Trophoblast cell (in vitro differentiated cells and primary cell): ENCODE measurements at regions not wholly inside any gene's neighbourhood (a gene's known extent, or its start where the extent isn't known, plus 50 kb on each side); places are given as distances from the start of the nearest gene placed in this dataset.
"Not testable (repeated sequence)": the region's sequence is repeated elsewhere in the genome, so short reads cannot be mapped to it uniquely, and the experiment has no call there.

Source experiments
- DNase-seq, 2 donors: peaks; one replicate each; pipeline ENCODE4 v3.0.0-alpha.2; 2016
- H2AFZ ChIP-seq: 2 replicates; pipeline ENCODE4 v1.6.1; 2013; ENCODE audit warnings: low read length, moderate library complexity, mild to moderate bottlenecking; ENCODE audit not compliant: insufficient read depth, poor library complexity
- H2AK5ac ChIP-seq: 2 replicates; pipeline ENCODE4 v1.6.1; 2013; ENCODE audit warnings: mild to moderate bottlenecking, low read length
- H2BK120ac ChIP-seq: 2 replicates; pipeline ENCODE4 v1.6.1; 2013; ENCODE audit warnings: low read length, mild to moderate bottlenecking, moderate library complexity; ENCODE audit not compliant: insufficient read depth, poor library complexity
- H2BK12ac ChIP-seq: 2 replicates; pipeline ENCODE4 v1.6.1; 2013; ENCODE audit warnings: mild to moderate bottlenecking, low read length, moderate library complexity
- H2BK5ac ChIP-seq: 2 replicates; pipeline ENCODE4 v1.6.1; 2013; ENCODE audit warnings: low read length, low read depth, moderate library complexity, mild to moderate bottlenecking; ENCODE audit not compliant: poor library complexity
- H3K14ac ChIP-seq: 2 replicates; pipeline ENCODE4 v1.6.1; 2013; ENCODE audit warnings: mild to moderate bottlenecking, low read length
- H3K18ac ChIP-seq: 2 replicates; pipeline ENCODE4 v1.6.1; 2013; ENCODE audit warnings: mild to moderate bottlenecking, low read length
- H3K23ac ChIP-seq: 2 replicates; pipeline ENCODE4 v1.6.1; 2013; ENCODE audit warnings: low read length
- H3K27ac ChIP-seq: 2 replicates; pipeline ENCODE4 v1.5.1; 2013; ENCODE audit warnings: low read depth, mild to moderate bottlenecking, inconsistent platforms, low read length, moderate library complexity
- H3K27me3 ChIP-seq: 2 replicates; pipeline ENCODE4 v1.6.1; 2013; ENCODE audit warnings: inconsistent platforms, mild to moderate bottlenecking, low read length, moderate library complexity; ENCODE audit not compliant: insufficient read depth
- H3K36me3 ChIP-seq, 2 experiments: 1 replicate in 1 of 2; 2 replicates in 1 of 2; pipeline ENCODE4 v1.6.1; 2013; ENCODE audit warnings: low read length in 2 of 2, mild to moderate bottlenecking in 2 of 2, moderate library complexity in 1 of 2; ENCODE audit not compliant: insufficient read depth in 2 of 2, control insufficient read depth in 1 of 2
- H3K4ac ChIP-seq: 2 replicates; pipeline ENCODE4 v1.6.1; 2013; ENCODE audit warnings: low read depth, mild to moderate bottlenecking, low read length, moderate library complexity
- H3K4me1 ChIP-seq, 2 experiments: 1 replicate in 1 of 2; 2 replicates in 1 of 2; pipeline ENCODE4 v1.6.1; 2013; ENCODE audit warnings: low read length in 2 of 2, mild to moderate bottlenecking in 2 of 2, moderate library complexity in 1 of 2; ENCODE audit not compliant: insufficient read depth in 2 of 2, control insufficient read depth in 1 of 2
- H3K4me2 ChIP-seq: 2 replicates; pipeline ENCODE4 v1.6.1; 2013; ENCODE audit warnings: inconsistent platforms, mild to moderate bottlenecking, low read length, moderate library complexity
- H3K4me3 ChIP-seq: 2 replicates; pipeline ENCODE4 v1.5.1; 2013; ENCODE audit warnings: mild to moderate bottlenecking, low read depth, low read length, inconsistent platforms
- H3K79me1 ChIP-seq: one replicate; pipeline ENCODE4 v1.6.1; 2013; ENCODE audit warnings: low read length
- H3K79me2 ChIP-seq: 2 replicates; pipeline ENCODE4 v1.6.1; 2013; ENCODE audit warnings: low read length, mild to moderate bottlenecking; ENCODE audit not compliant: control insufficient read depth, insufficient read depth, poor library complexity
- H3K9ac ChIP-seq: 2 replicates; pipeline ENCODE4 v1.6.1; 2013; ENCODE audit warnings: mild to moderate bottlenecking, low read length
- H3K9me3 ChIP-seq: 2 replicates; pipeline ENCODE4 v1.6.1; 2013; ENCODE audit warnings: low read depth, mild to moderate bottlenecking, control low read depth, inconsistent platforms, low read length; ENCODE audit not compliant: insufficient read depth
- H4K12ac ChIP-seq: 2 replicates; pipeline ENCODE4 v1.6.1; 2013; ENCODE audit warnings: low read depth, mild to moderate bottlenecking, low read length, moderate library complexity
- H4K8ac ChIP-seq: 2 replicates; pipeline ENCODE4 v1.6.1; 2013; ENCODE audit warnings: low read depth, mild to moderate bottlenecking, low read length, moderate library complexity
- H4K91ac ChIP-seq: one replicate; pipeline ENCODE4 v1.6.1; 2013; ENCODE audit warnings: low read depth, mild to moderate bottlenecking, low read length, moderate library complexity
- WGBS: extraction: QIAGEN DNeasy Blood & Tissue Kit; methylation state at CpG from one replicate; pipeline ENCODE4 v1.1.7; 2013; ENCODE audit warnings: missing lambda C conversion rate; ENCODE audit not compliant: insufficient read length, insufficient coverage; ENCODE audit errors: extremely low coverage; 5-methylcytosine and 5-hydroxymethylcytosine counted together

GRCh38 chr6:141463237-141463977 is 669.3 kb upstream of the GJE1 start:
- peak in 1 of 2 donors; percentile 37 for DNase-seq
- Histone ChIP-seq H3K4me1 (no peaks in the 10 kb centered on the region), H3K27ac (no peak overlapping the region), H3K27me3 (no peaks in the 10 kb centered on the region), H2AK5ac (no peak overlapping the region), H3K36me3 (no peaks in the 10 kb centered on the region), H3K18ac (no peak overlapping the region), H4K8ac (no peak overlapping the region), H3K9ac (no peak overlapping the region), H3K4me2 (no peak overlapping the region), H3K9me3 (peaks cover 3% of the 10 kb centered on the region), H3K4ac (no peak overlapping the region), H2BK12ac (no peak overlapping the region), H3K23ac (no peak overlapping the region), H4K12ac (no peak overlapping the region), H3K14ac (no peak overlapping the region), H2BK5ac (no peak overlapping the region), H2AFZ (no peak overlapping the region), H3K79me2 (no peaks in the 10 kb centered on the region), H3K4me3 (no peak overlapping the region), H3K79me1 (no peaks in the 10 kb centered on the region), H4K91ac (no peak overlapping the region), H2BK120ac (no peak overlapping the region)
- WGBS, result no CpG with 5 or more reads among the region's 8 CpGs

DNA sequence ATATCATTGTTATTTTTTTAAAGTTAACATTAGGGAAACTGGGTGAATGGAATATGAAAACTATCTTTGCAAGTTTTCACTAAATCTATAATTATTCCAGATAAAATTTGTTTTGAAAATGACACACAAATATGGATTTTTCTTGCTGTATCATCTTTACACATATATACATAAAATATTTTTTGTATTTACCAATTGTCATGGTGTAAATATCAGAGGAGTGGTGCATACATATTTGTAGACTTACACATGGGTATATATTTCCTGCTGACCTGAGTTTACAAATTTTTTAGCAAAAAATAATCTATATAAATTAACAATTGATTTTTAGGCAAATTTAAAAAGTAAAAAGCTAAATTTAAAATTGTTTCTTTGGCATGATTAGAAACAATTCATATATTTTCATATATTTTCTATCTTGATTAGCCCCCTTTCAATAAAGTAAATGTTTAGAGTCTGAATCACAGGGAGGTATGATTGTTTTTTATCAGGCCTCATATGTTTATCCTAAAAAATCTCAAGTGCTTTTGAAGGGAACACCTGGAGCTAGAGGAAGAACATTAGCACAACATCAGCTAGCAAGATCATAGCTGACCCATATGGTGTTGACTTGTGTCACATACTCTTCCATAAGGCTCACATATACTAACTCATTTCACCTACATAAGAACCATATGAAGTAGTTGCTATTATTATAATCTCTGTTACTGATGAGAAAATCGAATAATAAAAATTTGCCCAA is 671.8 kb upstream of the GJE1 start:
- no peak overlapping the region for H3K27ac ChIP-seq
- no peak overlapping the region for H3K18ac ChIP-seq
- peak in 1 of 2 donors; percentile 38 for DNase-seq
- H2BK5ac ChIP-seq, result no peak overlapping the region
- H3K27me3 ChIP-seq, result no peaks in the 10 kb centered on the region
- no peak overlapping the region for H4K12ac ChIP-seq
- no peak overlapping the region for H2BK120ac ChIP-seq
- H3K4me1 ChIP-seq, result no peaks in the 10 kb centered on the region
- no peak overlapping the region for H3K23ac ChIP-seq
- no peaks in the 10 kb centered on the region for H3K36me3 ChIP-seq
- H3K4me2 ChIP-seq, result no peak overlapping the region
- no peaks in the 10 kb centered on the region for H3K79me2 ChIP-seq
- H3K9me3 ChIP-seq, result no peaks in the 10 kb centered on the region
- H4K91ac ChIP-seq, result no peak overlapping the region
- no CpG with 5 or more reads among the region's 1 CpG for WGBS
- no peak overlapping the region for H3K14ac ChIP-seq
- H3K4ac ChIP-seq, result no peak overlapping the region
- no peak overlapping the region for H2BK12ac ChIP-seq
- H4K8ac ChIP-seq, result no peak overlapping the region
- H2AK5ac ChIP-seq, result no peak overlapping the region
- H3K9ac ChIP-seq, result no peak overlapping the region
- H2AFZ ChIP-seq, result no peak overlapping the region
- no peak overlapping the region for H3K4me3 ChIP-seq
- H3K79me1 ChIP-seq, result no peaks in the 10 kb centered on the region

- H3K9ac ChIP-seq, H3K14ac ChIP-seq, H3K27ac ChIP-seq, H2AK5ac ChIP-seq, DNase-seq, H3K36me3 ChIP-seq, H4K91ac ChIP-seq, H3K27me3 ChIP-seq, H3K18ac ChIP-seq, H3K79me1 ChIP-seq, H4K8ac ChIP-seq, H4K12ac ChIP-seq, H2BK5ac ChIP-seq, H2BK12ac ChIP-seq, H3K23ac ChIP-seq, H2AFZ ChIP-seq, H3K79me2 ChIP-seq, H3K4ac ChIP-seq, H3K4me1 ChIP-seq, H3K4me2 ChIP-seq, H3K4me3 ChIP-seq, H2BK120ac ChIP-seq, H3K9me3 ChIP-seq: not testable (repeated sequence)
- no CpG with 5 or more reads among the region's 5 CpGs for WGBS
Measured at GRCh38 chr6:141460245-141460644, 672.5 kb upstream of the GJE1 start.

DNA sequence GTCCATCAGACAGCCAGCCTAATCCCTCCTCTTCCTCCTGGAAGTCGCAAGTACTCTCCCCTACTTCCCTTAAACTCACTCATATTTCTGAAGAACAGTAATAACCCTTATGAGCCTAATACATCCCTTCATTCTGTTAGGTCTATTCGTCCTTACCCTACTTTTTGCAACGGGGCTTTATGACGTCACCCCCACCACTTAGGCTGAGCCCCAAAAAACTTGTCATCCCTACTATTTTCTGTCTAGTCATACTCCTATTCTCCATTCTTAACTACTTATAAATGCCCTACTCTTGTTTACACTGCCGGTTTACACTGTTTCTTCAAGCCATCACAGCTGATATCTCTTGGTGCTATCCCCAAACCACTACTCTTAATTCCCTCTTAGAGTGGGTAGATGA is 674.7 kb upstream of the GJE1 start:
- not testable (repeated sequence) for H3K14ac ChIP-seq, H3K4me3 ChIP-seq, H3K27me3 ChIP-seq, H4K91ac ChIP-seq, H3K9ac ChIP-seq, H3K9me3 ChIP-seq, H3K4me2 ChIP-seq, H3K4ac ChIP-seq, H4K8ac ChIP-seq, DNase-seq, H3K4me1 ChIP-seq, H2AK5ac ChIP-seq, H4K12ac ChIP-seq, H2AFZ ChIP-seq, H2BK120ac ChIP-seq, H3K27ac ChIP-seq, H3K79me2 ChIP-seq, H3K23ac ChIP-seq, H3K79me1 ChIP-seq, H3K18ac ChIP-seq, H3K36me3 ChIP-seq, H2BK12ac ChIP-seq, H2BK5ac ChIP-seq
- WGBS, result no CpG with 5 or more reads among the region's 5 CpGs
